ENCODE measurements at regions not wholly inside any gene's neighbourhood (a gene's known extent, or its start where the extent isn't known, plus 50 kb on each side); places are given as distances from the start of the nearest gene placed in this dataset.

- TF ChIP-seq CTCF (IDR thresholded peaks at IDR 0.05; ENCODE audit: borderline replicate concordance) = no peak
- H3K27me3 ChIP-seq (ENCODE audit: low read depth) = no peaks in the 10 kb centered on the region
- DNase-seq = no peak
- intact Hi-C loops (cut with micrococcal nuclease) = no loop called here
- H3K4me1 ChIP-seq = no peaks in the 10 kb centered on the region
- peaks cover 22% of the 10 kb centered on the region for H3K9me3 ChIP-seq (replicated peaks)
- H3K4me3 ChIP-seq = no peak overlapping the region
- no peak overlapping the region for H3K27ac ChIP-seq (replicated peaks)
- H3K36me3 ChIP-seq = no peaks in the 10 kb centered on the region
These were observed 746.0 kb upstream of the ADGRB3 start for GRCh38 chr6:67888886-67889681.

GRCh38 chr6:67888546-67888885 lies 746.6 kb upstream of the ADGRB3 start:
- intact Hi-C loops (cut with micrococcal nuclease) = no loop called here
- peaks cover 22% of the 10 kb centered on the region for H3K9me3 ChIP-seq (replicated peaks)
- no peaks in the 10 kb centered on the region for H3K27me3 ChIP-seq (ENCODE audit: low read depth)
- no peak overlapping the region for H3K4me3 ChIP-seq
- no peaks in the 10 kb centered on the region for H3K36me3 ChIP-seq
- no peaks in the 10 kb centered on the region for H3K4me1 ChIP-seq
- H3K27ac ChIP-seq (replicated peaks) = no peak overlapping the region
- DNase-seq = no peak
- no peak for TF ChIP-seq CTCF (IDR thresholded peaks at IDR 0.05; ENCODE audit: borderline replicate concordance)

GRCh38 chr6:67887747-67888545 lies 747.1 kb upstream of the ADGRB3 start:
- no peak for TF ChIP-seq CTCF (IDR thresholded peaks at IDR 0.05; ENCODE audit: borderline replicate concordance)
- intact Hi-C loops (cut with micrococcal nuclease) = no loop called here

GRCh38 chr6:67887419-67887746 lies 747.7 kb upstream of the ADGRB3 start:
- Histone ChIP-seq H3K36me3 (no peaks in the 10 kb centered on the region), H3K27ac (replicated peaks) (no peak overlapping the region), H3K9me3 (replicated peaks) (peaks cover 22% of the 10 kb centered on the region), H3K4me1 (no peaks in the 10 kb centered on the region), H3K4me3 (no peak overlapping the region), H3K27me3 (ENCODE audit: low read depth) (no peaks in the 10 kb centered on the region)
- no peak for DNase-seq
- no peak for TF ChIP-seq CTCF (IDR thresholded peaks at IDR 0.05; ENCODE audit: borderline replicate concordance)
- intact Hi-C loops (cut with micrococcal nuclease) = no loop called here

More at GRCh38 chr6:67887747-67888545, 747.1 kb upstream of the ADGRB3 start:
- DNase-seq = no peak
- Histone ChIP-seq H3K9me3 (replicated peaks) (peaks cover 22% of the 10 kb centered on the region), H3K4me1 (no peaks in the 10 kb centered on the region), H3K4me3 (no peak overlapping the region), H3K27me3 (ENCODE audit: low read depth) (no peaks in the 10 kb centered on the region), H3K36me3 (no peaks in the 10 kb centered on the region), H3K27ac (replicated peaks) (no peak overlapping the region)

- DNase-seq = no peak
- TF ChIP-seq CTCF (IDR thresholded peaks at IDR 0.05; ENCODE audit: borderline replicate concordance) = no peak
- H3K27me3 ChIP-seq (ENCODE audit: low read depth) = no peaks in the 10 kb centered on the region
- no peak overlapping the region for H3K27ac ChIP-seq (replicated peaks)
- no peaks in the 10 kb centered on the region for H3K4me1 ChIP-seq
- no peaks in the 10 kb centered on the region for H3K36me3 ChIP-seq
- peaks cover 22% of the 10 kb centered on the region for H3K9me3 ChIP-seq (replicated peaks)
- intact Hi-C loops (cut with micrococcal nuclease) = no loop called here
- no peak overlapping the region for H3K4me3 ChIP-seq
These were observed 748.2 kb upstream of the ADGRB3 start for GRCh38 chr6:67886840-67887292.

All from left ventricle myocardium inferior (tissue), 1 donor.